ENCODE measurements at regions not wholly inside any gene's neighbourhood (a gene's known extent, or its start where the extent isn't known, plus 50 kb on each side); places are given as distances from the start of the nearest gene placed in this dataset.

DNA sequence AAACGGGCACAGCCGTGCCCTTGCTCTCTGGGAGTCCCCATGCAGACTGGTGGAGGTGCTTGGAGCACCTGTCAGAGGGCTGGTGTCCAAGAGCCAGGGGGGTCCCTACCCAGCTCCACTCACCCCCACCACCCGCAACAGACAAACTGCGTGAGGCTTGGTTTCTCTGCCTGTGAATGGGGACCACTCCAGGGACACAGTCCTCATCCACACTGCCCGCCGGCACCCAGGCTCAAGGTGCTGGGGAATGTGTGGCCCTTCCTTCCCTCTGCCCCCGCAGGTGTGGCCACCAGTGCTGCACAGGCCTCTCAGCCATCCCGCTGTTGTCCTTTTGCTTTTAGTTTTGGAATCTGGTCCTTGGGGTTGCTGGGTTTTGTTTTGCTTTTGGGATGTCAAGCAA, 136.5 kb upstream of the ZNF236 start:
- DNase-seq (ENCODE audit: low read depth), result no peak

DNA sequence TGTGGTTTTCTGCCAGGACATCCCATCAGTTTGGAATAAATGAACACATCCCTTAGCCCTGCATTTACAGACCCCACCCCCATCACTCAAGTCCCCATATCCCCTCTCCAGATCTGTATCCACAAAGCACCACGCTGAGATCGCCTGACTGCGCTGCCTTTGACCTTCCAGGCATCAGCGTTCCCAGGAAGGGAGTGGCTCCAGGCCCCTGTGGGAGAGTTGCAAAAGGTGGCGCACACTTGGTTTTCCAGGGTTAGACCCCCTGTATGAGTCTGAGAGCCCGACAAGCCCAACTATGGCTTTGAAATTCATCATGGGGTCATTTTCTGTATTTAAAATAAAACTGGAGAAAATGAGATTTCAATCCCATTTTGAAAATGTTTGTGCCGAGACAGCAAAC, 137.0 kb upstream of the ZNF236 start:
- no peak for DNase-seq (ENCODE audit: low read depth)

DNA sequence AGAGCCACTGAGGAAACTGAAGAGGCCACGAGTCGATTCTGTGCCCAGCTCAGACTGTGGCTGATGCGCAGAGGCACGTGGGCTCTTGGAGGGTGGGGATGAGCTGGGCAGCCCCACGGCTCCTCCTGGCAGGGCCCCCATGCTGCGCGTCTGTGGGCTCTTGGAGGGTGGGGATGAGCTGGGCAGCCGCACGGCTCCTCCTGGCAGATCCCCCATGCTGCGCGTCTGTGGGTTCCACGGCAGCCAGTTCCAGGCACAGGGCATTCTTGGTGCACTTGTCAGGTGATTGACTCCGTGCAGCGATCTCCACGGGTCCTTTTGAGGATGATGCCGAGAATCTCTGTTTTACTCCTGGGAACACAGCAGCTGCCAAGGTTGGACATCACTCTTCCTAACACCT, 138.1 kb upstream of the ZNF236 start:
- DNase-seq (ENCODE audit: low read depth), result no peak

DNA sequence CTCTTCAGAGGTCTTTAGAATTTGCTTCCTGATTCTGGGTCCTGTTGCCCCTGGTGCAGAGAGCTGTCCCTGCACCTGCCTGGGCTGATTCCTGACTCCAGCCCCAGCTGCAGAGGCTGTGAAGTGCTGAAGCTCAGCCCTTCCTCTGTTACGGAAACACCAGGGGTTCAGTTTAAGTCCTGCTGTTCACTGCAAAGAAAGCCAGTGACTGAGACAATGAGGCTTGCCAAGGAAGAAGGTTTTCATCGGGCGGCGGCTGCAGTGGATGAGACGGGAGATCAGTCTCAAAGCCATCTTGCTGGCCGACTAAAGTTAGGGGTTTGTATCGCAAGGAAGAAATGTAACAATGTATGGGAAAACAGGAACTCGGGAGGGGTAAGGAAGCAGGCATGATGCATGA, 142.4 kb upstream of the ZNF236 start:
- DNase-seq (ENCODE audit: low read depth), result no peak

DNA sequence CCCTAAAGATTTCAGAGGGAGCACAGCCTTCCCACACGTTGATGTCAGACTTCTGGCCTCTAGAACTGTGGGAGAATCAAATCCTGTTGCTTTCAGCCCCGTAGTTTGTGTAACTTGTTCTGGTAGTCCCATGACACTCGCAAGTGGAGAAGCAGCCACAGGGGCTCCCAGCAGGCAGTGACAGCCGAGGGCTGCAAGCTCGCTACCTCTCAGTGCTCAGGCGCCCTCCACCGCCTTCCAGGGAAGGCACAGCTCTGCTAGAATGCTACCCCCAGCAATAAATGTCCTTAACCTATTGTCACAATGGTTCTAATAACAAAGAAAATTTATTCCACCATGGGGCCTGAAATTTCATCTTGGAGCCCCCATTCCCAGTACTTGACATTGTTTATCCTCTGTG, 143.1 kb upstream of the ZNF236 start:
- no peak for DNase-seq (ENCODE audit: low read depth)

DNA sequence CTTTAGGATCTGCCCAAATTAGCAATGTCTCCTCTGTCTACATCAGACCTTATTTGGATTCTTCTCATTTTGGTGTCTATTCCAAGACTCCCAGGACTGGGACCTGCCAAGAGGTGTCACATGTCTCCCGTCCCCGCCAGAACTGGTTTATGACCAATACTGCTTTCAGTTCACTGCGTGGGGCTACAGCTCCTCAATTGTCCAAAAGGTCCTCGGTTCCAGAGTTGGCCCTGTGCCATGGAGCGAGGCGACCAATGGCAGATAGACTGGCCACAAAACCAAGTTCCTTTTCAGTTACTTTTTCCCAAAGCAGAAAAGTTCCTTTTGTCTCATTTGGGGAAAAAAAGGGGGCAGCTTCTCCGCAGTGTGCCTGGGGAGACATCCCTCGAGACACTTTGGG, 144.1 kb upstream of the ZNF236 start:
- DNase-seq (ENCODE audit: low read depth), result no peak

DNA sequence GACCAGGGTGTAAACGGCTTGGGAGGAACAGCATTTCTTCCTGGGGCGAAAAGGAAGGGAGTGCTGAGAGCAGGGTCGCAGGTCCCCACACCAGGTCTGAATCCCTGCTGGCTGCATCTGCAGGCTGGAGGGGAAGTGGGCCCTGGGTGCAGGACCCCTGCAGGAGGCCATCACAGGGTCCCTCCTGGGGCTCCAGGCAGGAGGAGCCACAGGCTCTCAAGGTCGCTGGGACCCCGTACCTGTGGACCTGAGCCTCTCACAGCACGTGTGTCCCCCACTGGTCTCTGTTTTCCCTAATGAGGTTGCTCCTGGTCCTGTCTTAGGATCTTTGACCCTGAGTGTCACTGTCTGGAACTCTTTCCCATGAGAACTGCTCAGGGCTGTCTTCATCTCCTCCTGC, 147.8 kb upstream of the ZNF236 start:
- DNase-seq (ENCODE audit: low read depth), result no peak

DNA sequence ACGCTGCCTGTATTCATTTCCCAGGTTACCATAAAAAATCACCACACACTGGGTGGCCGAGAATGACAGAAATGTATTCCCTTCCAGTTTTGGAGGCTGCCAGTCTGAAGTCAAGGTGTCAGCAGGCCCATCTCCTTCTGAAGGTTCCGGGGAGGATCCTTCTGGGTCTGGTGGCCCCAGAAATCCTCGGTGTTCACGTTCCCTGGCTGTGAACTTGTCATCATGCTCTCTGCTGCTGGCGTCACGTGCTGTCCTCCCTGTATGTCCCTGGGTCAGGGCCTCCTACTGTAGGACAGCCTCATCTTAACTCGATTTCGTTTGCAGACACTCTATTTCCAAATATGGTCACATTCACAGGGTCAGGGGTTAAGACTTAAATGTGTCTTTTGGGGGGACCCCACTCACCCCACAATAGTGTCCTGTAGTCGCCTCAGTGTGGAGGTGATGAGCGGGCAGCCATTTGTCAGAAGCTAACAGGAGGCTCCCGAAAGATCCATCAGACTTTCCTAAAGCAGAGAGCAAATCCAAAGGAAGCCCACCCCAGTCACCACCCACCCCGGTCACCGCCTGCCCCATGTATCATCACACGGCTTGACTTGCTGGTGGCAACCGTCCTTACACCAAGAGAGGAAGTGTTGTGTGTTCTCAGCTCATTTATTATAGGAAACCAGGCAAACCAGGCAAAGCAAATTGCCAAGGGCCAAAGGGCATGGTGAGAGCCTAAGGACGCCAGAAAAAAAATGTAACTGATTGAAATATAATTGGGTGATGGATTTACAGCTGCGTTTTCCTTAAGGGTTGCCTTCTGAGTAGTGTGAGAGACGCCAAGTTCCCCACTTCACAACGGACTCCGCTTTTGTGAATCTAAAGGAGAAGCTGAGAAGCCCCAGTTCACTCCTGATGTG, 148.8 kb upstream of the ZNF236 start:
- no peak for DNase-seq (ENCODE audit: low read depth)

DNA sequence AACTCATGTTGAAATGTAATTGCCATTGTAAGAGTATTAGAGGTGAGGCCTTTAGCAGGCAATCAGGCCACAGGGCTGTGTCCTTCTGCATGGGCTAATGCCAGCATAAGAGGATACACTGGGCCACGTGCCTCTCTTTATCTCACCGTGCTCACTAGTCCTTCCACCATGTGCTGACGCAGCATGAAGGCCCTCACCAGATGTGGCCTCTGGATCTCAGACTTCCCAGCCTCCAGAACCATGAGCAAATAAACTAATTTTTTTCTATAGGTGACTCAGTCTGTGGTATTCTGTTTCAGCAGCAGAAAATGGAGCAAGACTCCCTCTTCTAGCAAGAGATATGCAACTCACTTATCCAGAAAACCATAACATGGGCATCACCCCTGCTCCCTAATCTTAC, 149.7 kb upstream of the ZNF236 start:
- no peak for DNase-seq (ENCODE audit: low read depth)

DNA sequence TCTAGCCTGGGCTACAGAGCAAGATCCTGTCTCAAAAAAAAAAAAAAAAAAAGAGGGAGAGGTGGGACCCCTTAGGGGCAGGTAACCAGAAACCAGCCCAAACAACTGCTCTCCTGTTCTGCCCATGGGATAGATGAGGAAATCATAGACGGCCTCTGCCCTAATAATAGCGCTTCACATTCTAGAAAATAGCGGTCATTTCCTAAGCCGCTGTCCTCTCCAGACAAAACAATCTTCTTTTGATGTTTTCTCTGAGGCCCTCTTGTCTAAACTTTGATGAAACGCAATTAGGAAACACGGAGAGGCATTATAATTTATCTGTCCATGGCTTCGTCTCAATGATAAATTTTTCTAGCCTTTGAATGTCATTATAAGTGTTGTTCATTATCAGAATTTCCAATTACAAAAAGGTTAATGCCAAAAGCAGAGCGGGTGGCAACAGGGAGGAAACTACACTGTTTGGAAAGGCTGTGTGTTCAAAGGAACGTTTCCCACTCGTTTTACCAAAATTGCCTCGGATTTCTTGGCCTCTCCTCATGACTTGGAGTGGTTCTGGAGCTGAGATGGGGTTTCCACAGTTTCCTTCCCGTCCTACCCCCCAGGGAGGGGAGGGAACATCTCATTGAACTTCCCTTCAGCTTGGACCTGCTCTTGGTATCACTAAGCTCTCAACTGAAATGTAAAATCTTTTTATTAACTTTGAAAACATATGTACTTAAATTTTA, 151.6 kb upstream of the ZNF236 start:
- DNase-seq (ENCODE audit: low read depth), result no peak

DNA sequence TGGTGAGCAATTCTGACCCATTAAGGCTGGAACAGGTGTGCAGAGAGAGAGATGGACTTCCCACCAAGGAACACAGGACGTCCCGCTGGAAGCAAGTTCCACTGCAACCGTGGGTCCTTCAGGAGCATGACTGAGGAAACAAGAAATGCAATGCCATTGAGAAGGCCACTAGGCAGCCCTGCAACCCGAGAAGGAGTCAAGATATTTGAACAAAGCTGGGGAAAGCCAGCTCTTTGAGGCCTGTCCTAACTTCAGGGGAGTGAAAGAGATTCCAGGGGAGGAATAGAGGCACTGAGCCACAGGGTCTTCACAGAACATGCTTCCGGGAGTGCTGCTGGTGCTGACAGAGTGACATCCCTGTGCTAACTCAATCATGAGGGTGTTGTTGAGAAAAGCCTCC, 153.8 kb upstream of the ZNF236 start:
- DNase-seq (ENCODE audit: low read depth), result no peak

DNA sequence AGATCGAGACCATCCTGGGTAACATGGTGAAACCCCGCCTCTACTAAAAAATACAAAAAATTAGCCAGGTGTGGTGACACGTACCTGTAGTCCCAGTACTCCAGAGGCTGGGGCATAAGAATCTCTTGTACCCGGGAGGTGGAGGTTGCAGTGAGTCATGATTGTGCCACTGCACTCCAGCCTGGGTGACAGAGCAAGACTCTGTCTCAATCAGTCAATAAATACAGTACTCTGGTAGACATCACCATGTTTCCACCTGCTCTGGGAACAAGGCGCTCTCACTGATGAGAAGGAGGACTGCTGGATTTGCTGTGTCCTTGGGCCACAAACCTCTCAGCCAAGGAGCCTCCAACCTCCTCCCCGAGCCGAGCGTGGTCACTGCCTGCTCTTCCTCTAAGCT, 154.2 kb upstream of the ZNF236 start:
- no peak for DNase-seq (ENCODE audit: low read depth)

DNA sequence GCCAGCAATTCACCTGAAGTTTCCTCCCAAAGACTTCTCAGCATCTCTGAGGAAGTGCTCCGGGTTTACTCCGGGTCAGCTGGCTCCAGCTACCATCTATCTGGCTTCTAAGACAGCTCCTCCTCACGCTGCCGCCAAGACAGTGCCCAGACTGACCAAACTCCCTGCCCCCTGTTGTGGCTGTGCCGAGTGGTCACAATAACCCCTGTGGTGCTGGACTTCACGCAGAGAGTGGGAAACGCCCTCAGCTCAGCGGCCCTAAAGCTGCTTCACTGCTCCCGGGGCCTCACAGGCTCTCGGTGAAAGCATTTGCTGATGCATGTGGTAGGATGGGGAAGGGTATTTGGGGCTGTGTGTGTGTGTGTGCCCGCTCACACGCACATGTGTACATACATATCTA, 154.8 kb upstream of the ZNF236 start:
- no peak for DNase-seq (ENCODE audit: low read depth)

DNA sequence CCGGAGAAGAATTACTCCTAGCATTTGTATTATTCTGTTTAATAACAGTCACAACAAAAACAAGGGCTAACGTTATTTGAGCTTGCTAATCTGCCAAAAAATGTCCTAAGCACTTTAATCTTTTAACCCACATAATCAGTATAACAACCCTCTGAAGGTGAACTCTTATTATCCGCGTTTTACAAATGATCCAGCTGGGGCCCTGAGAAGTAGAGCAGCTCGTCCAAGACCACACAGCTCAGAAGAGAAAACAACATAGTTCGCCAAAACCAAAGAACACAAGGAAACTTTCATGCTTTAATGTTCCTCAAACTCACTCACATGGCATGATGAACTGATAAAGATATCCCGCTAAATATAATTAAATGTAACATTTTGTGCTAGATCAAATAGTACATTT, 159.7 kb upstream of the ZNF236 start:
- DNase-seq (ENCODE audit: low read depth), result no peak

DNA sequence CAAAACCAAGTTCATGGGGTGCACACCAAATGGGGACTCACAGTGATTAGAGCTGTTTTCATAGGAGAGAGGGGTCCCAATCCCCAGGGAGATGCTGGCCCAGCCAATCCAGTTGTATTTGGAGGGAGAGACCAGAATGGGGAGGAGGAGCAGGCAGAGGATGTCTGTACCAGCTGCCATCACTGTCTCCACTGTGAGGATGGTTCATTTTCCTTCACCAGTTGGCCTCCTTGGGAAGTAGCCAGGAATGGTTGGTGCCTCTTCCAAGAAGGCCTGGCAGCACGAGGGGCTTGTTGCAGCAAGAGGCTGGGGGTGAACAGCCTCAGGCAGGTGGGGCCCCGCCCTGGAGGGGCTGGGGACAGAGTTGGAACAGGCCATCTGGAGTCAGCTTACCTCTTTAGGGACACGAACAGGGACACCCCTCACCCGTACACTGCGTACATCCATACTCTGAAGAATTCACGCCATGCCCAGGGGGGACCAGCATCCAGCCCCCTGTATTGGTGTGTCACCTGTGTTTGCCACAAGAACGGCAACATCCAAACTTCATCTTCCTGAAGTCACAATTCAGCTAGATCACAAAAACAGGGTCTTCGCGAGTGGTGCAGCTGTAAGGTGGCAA, 161.7 kb upstream of the ZNF236 start:
- no peak for DNase-seq (ENCODE audit: low read depth)

DNA sequence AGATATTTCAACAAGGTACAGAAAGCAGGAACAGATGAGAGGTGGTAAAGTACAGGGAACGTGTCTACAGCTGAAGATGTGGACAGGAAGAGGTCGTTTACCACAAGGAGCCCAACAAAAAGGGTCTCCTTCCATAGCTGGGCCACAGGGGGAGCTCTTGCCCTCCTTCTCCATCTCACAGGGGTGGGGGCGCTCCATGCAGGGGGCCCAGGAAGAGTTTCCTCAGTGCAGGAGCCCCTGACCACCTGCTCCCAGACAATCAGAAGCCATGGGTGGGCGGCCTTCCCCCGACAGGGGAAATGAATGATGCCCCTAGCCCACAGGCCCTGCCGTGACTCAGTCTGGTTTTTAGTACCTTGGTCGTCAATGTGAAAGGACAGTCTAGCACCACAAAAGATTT, 163.6 kb upstream of the ZNF516 start:
- no peak for DNase-seq (ENCODE audit: low read depth)

DNA sequence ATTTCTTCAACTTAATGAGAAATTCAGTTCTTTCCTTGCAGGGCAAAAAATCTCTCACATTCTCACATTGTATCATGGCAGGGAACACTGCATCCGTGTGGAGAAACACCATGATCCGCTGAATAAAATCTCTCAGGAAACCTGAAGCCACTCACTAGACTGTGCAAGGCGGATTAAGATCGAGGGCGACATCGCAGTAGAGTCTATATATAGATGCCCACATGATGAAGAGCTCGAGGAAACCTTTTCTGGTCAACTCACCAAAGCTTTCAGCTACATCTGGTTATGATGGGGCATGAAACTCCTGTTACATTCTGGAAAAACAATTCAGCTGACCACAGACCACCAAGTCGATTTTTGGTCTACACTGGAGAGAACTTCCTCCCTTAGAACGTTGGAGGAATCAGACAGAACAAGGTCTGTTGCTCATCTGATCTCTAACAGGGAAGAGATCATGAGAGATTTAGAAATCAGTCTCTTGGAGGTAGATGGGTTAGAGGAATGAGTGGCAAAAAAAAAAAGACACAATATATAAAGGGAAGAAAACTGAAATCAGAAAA, 162.9 kb upstream of the ZNF516 start:
- DNase-seq (ENCODE audit: low read depth), result no peak

DNA sequence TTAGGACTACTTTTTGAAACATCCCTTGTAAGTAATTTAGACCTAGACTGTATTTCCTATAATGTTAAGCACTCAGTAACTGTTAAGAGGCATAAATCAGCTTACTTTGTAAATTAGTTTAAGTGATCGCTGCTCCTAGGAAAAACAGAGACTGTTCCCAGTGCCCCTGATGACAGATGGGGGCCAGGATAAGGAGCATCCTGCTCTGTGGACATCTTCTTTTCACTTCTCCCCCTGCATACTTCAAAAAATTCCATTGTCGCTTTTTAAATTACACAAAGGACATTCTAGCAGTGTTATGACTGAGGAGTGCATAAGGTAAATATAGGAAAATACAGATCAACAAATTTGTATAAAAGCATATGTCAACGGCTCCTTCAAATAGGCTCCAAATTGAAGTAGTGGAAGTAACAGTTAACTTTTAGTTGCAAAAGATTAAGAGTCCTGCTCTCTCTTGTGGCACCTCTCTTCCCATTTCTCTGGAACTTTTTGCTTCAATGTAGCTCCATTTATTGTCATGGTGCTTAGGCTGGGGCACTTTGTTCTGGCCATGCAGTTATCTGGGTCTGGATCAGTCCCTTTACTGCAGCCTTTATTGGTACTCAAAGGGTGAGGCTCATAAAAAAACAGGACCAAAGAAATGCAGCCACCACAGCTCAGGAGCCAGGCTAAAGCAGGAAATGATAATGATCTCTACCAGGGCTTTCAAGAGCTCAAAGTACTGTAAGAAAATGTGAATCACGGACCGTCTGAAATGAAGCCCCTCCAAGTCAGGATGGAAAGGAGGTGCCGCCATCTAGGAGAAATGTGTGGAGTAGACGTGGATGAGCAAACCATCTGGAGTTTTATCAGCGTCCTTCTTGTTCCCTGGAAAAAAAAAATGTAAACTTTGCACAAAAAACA, 162.1 kb upstream of the ZNF516 start:
- DNase-seq (ENCODE audit: low read depth), result no peak

DNA sequence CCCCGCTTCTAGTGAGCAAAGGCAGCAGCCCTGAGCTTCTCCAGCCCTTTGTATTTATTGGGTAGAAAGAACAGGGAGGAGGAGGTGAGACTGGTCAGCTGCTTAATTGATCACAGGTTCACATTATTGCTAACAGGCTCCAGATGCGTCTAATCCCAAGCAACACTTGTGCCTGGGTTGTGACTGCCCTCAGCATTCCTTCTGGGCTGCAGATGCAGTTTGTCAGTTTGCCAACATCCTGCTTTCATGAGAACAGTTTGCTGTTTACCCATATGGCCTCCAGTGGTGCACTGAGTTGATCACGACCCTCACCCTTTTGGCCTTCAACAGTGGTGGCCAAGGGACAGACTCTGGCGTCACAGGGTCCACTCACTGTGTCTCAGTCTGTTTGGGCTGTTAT, 159.5 kb upstream of the ZNF516 start:
- no peak for DNase-seq (ENCODE audit: low read depth)

DNA sequence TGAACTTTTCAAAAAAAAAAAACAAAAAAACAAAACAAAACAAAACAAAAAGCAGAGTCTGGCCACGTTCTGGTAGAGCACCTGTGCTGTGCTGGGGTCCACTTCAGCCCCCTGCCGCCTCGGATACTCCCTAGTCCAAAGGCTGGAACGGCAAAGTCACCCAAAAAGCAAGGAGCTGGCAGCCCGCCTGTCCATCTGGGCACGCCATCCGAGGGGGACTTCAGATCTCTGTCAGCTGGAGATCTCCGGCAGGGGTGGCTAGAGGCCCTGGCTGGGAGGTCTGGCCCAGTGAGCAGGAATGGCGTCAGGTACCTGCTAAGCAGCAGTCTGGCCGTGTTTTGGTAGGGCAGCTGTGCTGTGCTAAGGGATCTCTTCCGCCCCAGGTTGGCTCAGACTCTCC, 152.3 kb upstream of the ZNF516 start:
- no peak for DNase-seq (ENCODE audit: low read depth)

DNA sequence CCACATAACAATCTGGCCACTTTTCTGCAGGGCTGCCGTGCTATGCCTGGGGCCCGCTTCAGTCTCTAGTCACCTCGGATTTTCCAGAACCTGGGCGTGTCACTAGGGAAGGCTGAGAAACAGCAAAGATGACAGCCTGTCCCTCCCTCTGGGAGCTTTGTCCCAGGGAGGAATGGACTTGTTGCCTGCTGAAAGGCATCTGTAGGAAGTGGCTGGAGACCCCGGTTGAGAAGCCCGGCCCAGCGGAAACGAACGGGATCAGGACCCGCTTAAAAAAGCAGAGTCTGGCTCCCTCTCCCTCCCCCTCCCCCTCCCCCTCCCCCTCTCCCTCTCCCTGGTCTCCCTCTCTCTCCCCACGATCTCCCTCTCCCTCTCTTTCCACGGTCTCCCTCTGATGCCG, 149.5 kb upstream of the ZNF516 start:
- no peak for DNase-seq (ENCODE audit: low read depth)

All from LHCN-M2 (cell line).